Tibial artery (tissue), 4 donors: ENCODE measurements at regions not wholly inside any gene's neighbourhood (a gene's known extent, or its start where the extent isn't known, plus 50 kb on each side); places are given as distances from the start of the nearest gene placed in this dataset.

Experiments
- DNase-seq, 2 donors: peaks; one replicate each; pipeline ENCODE4 v3.0.0-alpha.2; 2019
- H3K27ac ChIP-seq, 2 donors: fragments of 200-600 bp; sonication (generic) in 1 of 2; 1 replicate in 1 of 2; 2 replicates in 1 of 2; pipeline ENCODE4 v1.5.1; 2018 to 2019; ENCODE audit warnings: mild to moderate bottlenecking in 1 of 2
- H3K27me3 ChIP-seq, 2 donors: fragments of 200-600 bp; sonication (generic) in 1 of 2; one replicate each; pipeline versions ENCODE4 v1.5.1 to v1.6.0; 2016 to 2019
- H3K36me3 ChIP-seq, 3 donors: fragments of 200-600 bp; sonication (generic) in 2 of 3; one replicate each; pipeline ENCODE4 v1.5.1; 2016 to 2019; ENCODE audit warnings: mild to moderate bottlenecking in 2 of 3
- H3K4me1 ChIP-seq, 4 donors: fragments of 200-600 bp; sonication (generic) in 2 of 4; 1 replicate in 3 of 4; 2 replicates in 1 of 4; pipeline ENCODE4 v1.5.1; 2016 to 2019
- H3K4me3 ChIP-seq, 2 donors: fragments of 200-600 bp; sonication (generic) in 1 of 2; 1 replicate in 1 of 2; 2 replicates in 1 of 2; pipeline ENCODE4 v1.5.1; 2018 to 2019; ENCODE audit warnings: mild to moderate bottlenecking in 2 of 2
- H3K9me3 ChIP-seq, 3 donors: fragments of 200-600 bp; sonication (generic) in 1 of 3; one replicate each; pipeline ENCODE4 v1.5.1; 2016 to 2019
- CTCF ChIP-seq, 2 experiments: fragments of 200-600 bp in 1 of 2; fragments of 450-650 bp in 1 of 2; IDR thresholded peaks; one replicate each; pipeline ENCODE4 v1.5.1; 2017 to 2019; ENCODE audit warnings: antibody characterized with exemption in 2 of 2, mild to moderate bottlenecking in 1 of 2, moderate library complexity in 1 of 2
- intact Hi-C: fragments of 100-400 bp; cut with DNase I; formaldehyde crosslinking; loops from one replicate; pipeline ENCODE4 v1.15.0; 2023; ENCODE audit warnings: low total_unique reads

- Histone ChIP-seq H3K4me1 (no peaks in the 10 kb centered on the region), H3K27ac (no peak overlapping the region), H3K27me3 (no peaks in the 10 kb centered on the region), H3K36me3 (no peaks in the 10 kb centered on the region), H3K4me3 (no peak overlapping the region), H3K9me3 (no peaks in the 10 kb centered on the region)
- intact Hi-C loops, result no loop called here
- no peak for DNase-seq
- no peak for TF ChIP-seq CTCF (IDR thresholded peaks at IDR 0.05)
Observed at GRCh38 chr5:22998774-22999173, 145.6 kb upstream of the CDH12 start.

- no peaks in the 10 kb centered on the region for H3K27me3 ChIP-seq
Observed at GRCh38 chr5:22998362-22998761, 145.2 kb upstream of the CDH12 start.

GRCh38 chr5:22988937-22989336 is 135.8 kb upstream of the CDH12 start:
- H3K27ac ChIP-seq, result no peak overlapping the region
- TF ChIP-seq CTCF (IDR thresholded peaks at IDR 0.05), result no peak
- intact Hi-C loops, result no loop called here

More at GRCh38 chr5:22998362-22998761, 145.2 kb upstream of the CDH12 start:
- H3K4me1 ChIP-seq, result no peaks in the 10 kb centered on the region
- intact Hi-C loops, result no loop called here
- no peak for DNase-seq
- H3K27ac ChIP-seq, result no peak overlapping the region
- no peak overlapping the region for H3K4me3 ChIP-seq
- no peaks in the 10 kb centered on the region for H3K9me3 ChIP-seq
- H3K36me3 ChIP-seq, result no peaks in the 10 kb centered on the region
- TF ChIP-seq CTCF (IDR thresholded peaks at IDR 0.05), result no peak

GRCh38 chr5:22986281-22986680 is 133.1 kb upstream of the CDH12 start:
- DNase-seq, result no peak
- TF ChIP-seq CTCF (IDR thresholded peaks at IDR 0.05), result no peak
- Histone ChIP-seq H3K4me1 (no peaks in the 10 kb centered on the region), H3K9me3 (no peaks in the 10 kb centered on the region), H3K36me3 (no peaks in the 10 kb centered on the region), H3K27ac (no peak overlapping the region), H3K27me3 (no peaks in the 10 kb centered on the region), H3K4me3 (no peak overlapping the region)
- intact Hi-C loops, result no loop called here

More at GRCh38 chr5:22988937-22989336, 135.8 kb upstream of the CDH12 start:
- H3K27me3 ChIP-seq, result no peaks in the 10 kb centered on the region
- H3K4me3 ChIP-seq, result no peak overlapping the region
- no peak for DNase-seq
- no peaks in the 10 kb centered on the region for H3K4me1 ChIP-seq
- H3K36me3 ChIP-seq, result no peaks in the 10 kb centered on the region
- no peaks in the 10 kb centered on the region for H3K9me3 ChIP-seq

GRCh38 chr5:22985446-22985845 is 132.3 kb upstream of the CDH12 start:
- no peak for DNase-seq
- no peak for TF ChIP-seq CTCF (IDR thresholded peaks at IDR 0.05)
- no peaks in the 10 kb centered on the region for H3K36me3 ChIP-seq
- H3K27ac ChIP-seq, result no peak overlapping the region
- H3K4me3 ChIP-seq, result no peak overlapping the region
- no peaks in the 10 kb centered on the region for H3K4me1 ChIP-seq
- H3K27me3 ChIP-seq, result no peaks in the 10 kb centered on the region
- intact Hi-C loops, result no loop called here
- H3K9me3 ChIP-seq, result no peaks in the 10 kb centered on the region
